IPS-NIHi11 (cell line): ENCODE measurements at regions not wholly inside any gene's neighbourhood (a gene's known extent, or its start where the extent isn't known, plus 50 kb on each side); places are given as distances from the start of the nearest gene placed in this dataset.

Experiments used
- DNase-seq: peaks from one replicate; pipeline ENCODE4 v3.0.0; 2012; ENCODE audit warnings: mixed read lengths, low spot score

DNA sequence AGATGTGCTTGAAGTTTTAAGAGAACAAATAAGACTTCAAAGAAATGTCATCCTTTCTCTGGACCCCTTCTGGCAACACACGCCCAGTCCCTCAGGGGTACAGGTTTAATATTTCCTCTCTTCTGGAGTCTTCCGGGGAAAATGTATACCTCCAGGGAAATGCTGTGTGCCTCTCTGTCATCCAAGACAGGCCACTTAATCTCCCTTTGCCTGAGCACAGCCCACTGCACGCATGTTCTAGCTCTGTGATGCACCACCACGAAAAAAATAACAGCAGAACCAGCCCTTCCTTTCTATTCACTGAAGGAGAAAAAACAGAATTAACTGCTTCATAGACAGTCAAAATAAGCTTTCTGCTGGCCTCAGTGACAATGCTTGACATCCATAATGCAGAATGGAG, 140.1 kb downstream of the RBFOX3 start:
- no peak for DNase-seq

DNA sequence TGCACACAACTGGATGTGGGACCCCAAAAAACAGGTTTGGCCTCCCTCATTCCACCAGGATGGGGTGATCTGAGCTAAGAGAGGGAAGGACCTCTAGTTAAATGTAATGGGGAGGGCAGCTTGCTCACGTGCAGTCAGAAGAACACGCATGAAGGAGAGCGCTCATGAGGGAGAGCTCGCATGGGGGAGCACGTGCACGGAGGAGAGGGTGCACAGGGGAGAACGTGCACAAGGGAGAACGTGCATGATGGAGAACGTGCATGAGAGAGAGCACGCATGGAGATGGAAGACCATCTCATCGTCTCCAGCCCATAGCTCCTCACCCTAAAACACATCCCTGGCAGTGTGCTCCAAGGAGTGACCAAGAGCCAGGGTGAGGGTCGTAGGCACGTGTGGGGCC, 141.2 kb downstream of the RBFOX3 start:
- no peak for DNase-seq

- no peak for DNase-seq
Measured at GRCh38 chr17:79468183-79468944, 142.5 kb downstream of the RBFOX3 start.

- DNase-seq = no peak
Measured at GRCh38 chr17:79466562-79467350, 144.1 kb downstream of the RBFOX3 start.

- DNase-seq = no peak
Measured at GRCh38 chr17:79465681-79466025, 145.2 kb downstream of the RBFOX3 start.

GRCh38 chr17:79465011-79465680, 145.7 kb downstream of the RBFOX3 start:
- DNase-seq = no peak

GRCh38 chr17:79464318-79465010, 146.4 kb downstream of the RBFOX3 start:
- DNase-seq = no peak

DNA sequence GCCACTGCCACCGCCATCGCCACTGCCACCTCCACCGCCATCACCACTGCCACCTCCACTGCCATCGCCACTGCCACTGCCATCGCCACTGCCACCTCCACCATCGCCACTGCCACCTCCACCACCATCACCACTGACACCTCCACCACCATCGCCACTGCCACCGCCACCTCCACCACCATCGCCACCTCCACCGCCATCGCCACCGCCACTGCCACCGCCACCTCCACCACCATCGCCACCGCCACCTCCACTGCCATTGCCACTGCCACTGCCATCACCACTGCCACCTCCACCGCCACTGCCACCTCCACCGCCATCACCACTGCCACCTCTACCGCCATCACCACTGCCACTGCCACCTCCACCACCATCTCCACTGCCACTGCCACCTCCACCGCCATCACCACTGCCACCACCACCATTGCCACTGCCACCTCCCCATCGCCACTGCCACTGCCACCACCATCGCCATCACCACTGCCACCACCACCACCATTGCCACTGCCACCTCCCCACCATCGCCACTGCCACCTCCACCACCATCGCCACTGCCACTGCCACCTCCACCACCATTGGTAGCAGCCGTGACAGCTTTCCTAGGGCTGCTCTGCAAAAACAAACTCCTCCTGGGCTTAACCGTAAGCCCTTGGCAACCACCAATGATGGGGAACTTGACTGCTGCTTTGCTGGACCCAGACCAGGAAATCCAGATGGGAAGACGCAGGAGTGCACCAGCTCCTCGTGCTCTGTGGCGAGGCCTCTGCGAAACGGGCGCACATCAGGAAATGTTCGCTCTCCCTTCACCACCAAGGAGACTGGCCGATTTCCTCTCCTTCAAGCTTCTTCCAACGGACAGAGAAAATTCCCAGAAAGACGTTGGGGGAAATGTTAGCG, 147.2 kb downstream of the RBFOX3 start:
- no peak for DNase-seq

GRCh38 chr17:79461041-79461440, 149.8 kb downstream of the RBFOX3 start:
- DNase-seq = no peak

GRCh38 chr17:79459846-79460245, 151.0 kb downstream of the RBFOX3 start:
- DNase-seq = no peak

DNA sequence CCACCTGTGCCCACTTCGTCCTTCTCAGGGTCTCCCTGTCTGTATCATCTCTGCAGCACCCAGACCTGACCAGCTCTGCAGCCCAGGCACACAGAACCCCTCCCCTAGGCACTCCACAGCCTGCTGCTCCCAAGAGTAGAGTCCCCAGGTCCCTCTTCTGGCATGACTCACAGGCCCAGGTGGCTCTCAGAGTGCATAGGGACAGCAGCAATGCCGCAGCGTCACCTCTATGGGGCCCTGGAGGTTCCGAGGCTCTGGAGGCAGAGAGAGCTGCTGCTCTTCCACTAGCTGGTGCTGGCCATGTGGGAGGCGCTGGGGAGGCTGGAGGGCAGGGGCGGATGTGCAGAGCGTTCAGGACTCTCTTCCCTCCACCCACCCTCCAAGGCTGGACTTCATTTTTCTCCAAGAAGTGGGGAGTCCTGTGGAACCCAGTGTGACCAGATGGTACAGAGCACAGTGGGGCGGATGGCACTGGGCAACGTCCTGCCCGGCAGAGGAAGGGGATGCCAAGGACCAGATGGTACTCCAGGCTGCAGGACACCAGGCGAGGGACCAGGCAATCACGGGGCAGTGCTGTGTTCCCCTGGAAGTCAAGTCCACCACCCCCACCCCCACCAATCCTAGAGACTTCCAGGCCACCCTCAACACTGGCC, 151.7 kb downstream of the RBFOX3 start:
- no peak for DNase-seq

GRCh38 chr17:79458356-79458755, 152.5 kb downstream of the RBFOX3 start:
- no peak for DNase-seq

GRCh38 chr17:79457889-79458288, 153.0 kb downstream of the RBFOX3 start:
- DNase-seq = no peak

DNA sequence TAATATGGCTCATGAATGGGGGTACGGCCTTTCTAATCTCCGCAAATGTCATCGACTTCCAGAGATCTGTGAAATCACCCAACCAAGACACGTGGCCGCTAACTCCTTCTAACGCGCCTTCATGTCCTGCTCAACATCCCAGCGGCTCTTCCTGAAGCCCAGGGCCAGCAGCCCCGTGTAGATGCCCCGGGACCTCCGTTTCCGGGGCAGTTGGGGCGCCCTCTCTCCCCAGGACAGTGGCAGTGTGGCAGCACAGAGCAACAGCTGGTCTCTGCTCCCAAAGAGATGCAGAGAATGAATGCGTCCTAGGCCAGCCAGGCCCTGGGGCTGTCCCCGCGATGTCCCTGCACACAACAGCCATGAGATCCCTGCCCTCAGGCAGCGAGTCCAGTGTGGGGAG, 153.5 kb downstream of the RBFOX3 start:
- no peak for DNase-seq

GRCh38 chr17:79455636-79456035, 155.2 kb downstream of the RBFOX3 start:
- no peak for DNase-seq

GRCh38 chr17:79454826-79455225, 156.0 kb downstream of the RBFOX3 start:
- no peak for DNase-seq

DNA sequence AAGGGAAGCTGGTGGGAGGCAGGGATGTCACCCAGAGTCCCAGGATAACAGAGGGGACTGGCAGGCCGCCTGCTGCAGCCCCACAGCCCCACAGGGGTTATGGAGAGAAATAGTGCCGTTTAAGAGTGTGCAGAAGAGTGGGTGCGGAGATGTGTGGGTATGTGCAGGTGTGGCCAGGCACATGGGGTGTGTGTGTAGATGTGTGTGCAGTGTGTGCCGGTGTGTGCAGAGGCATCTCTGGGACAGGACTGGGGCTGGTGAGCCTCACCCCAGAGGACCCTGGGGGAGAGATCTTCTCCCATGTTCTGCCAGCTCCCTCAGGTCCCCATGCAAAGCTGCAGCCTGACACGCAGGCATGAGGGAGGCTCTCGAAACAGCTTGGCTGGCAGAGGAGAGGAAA, 157.4 kb downstream of the RBFOX3 start:
- no peak for DNase-seq

GRCh38 chr17:79452706-79453105, 158.1 kb downstream of the RBFOX3 start:
- no peak for DNase-seq

- DNase-seq = no peak
Measured at GRCh38 chr17:79451167-79451566, 159.7 kb downstream of the RBFOX3 start.

GRCh38 chr17:79446399-79447009, 164.3 kb downstream of the RBFOX3 start:
- DNase-seq = no peak
